Stimulated activated naive B cell treated with anti-CD40 and anti-IgM and Interleukin-4, amounts not matched to agents 10 μg/mL and 1 μg/mL and 100 μg/mL, for 72 hours (primary cell): ENCODE measurements at regions not wholly inside any gene's neighbourhood (a gene's known extent, or its start where the extent isn't known, plus 50 kb on each side); places are given as distances from the start of the nearest gene placed in this dataset.
A peak's percentile ranks its signal among the peaks of the same experiment; 100 is the strongest.
"Not testable (repeated sequence)": the region's sequence is repeated elsewhere in the genome, so short reads cannot be mapped to it uniquely, and the experiment has no call there.

Experiments
- ATAC-seq, 2 donors: fragments of 150-1000 bp; cut with Tn5 transposase; replicated peaks; 2 replicates each; pipeline ENCODE4 v1.10.0; 2021; ENCODE audit warnings: moderate library complexity in 1 of 2
- DNase-seq: peaks from one replicate; pipeline ENCODE4 v3.0.0; 2021
- H3K27ac Mint-ChIP-seq: one replicate; pipeline ENCODE4 v1.8.0; 2022; ENCODE audit warnings: mild to moderate bottlenecking, mixed read lengths
- H3K27me3 Mint-ChIP-seq, 2 donors: one replicate each; pipeline ENCODE4 v1.8.0; 2022; ENCODE audit warnings: mixed read lengths in 2 of 2
- H3K36me3 Mint-ChIP-seq, 2 donors: one replicate each; pipeline ENCODE4 v1.8.0; 2022; ENCODE audit warnings: mixed read lengths in 2 of 2, mild to moderate bottlenecking in 1 of 2
- H3K4me1 Mint-ChIP-seq, 2 donors: one replicate each; pipeline ENCODE4 v1.8.0; 2022; ENCODE audit warnings: mixed read lengths in 2 of 2, mild to moderate bottlenecking in 1 of 2
- H3K4me3 Mint-ChIP-seq, 2 donors: one replicate each; pipeline ENCODE4 v1.8.0; 2022; ENCODE audit warnings: mild to moderate bottlenecking in 2 of 2, mixed read lengths in 2 of 2, moderate library complexity in 1 of 2
- H3K9me3 Mint-ChIP-seq, 2 donors: one replicate each; pipeline ENCODE4 v1.8.0; 2022; ENCODE audit warnings: mixed read lengths in 2 of 2, mild to moderate bottlenecking in 1 of 2

DNA sequence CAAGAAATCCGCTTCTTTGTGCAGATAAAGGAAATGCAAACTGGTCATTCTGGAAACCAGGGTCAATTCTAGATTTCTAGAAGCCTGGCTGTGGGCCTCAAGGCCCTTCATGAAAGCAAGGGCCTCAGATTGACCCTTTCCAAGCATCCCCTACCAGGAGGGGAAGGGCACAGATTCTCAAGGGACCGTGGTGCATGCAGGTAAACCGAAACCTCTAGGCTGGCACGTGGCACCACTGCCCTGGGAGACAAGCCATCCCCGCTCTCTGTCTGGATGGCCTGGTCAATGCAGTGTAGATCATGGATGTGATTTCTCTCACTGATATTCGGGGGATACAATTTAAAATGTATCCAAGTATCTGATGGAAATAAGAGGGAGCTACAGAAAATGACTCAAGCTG is 69.4 kb downstream of the TOMM20 start:
- no peak overlapping the region for H3K4me3 Mint-ChIP-seq
- H3K36me3 Mint-ChIP-seq, result peaks cover 0 to 3% of the 10 kb centered on the region in 2 donors
- no peak for ATAC-seq
- peaks cover 29 to 57% of the 10 kb centered on the region in 2 donors for H3K4me1 Mint-ChIP-seq
- no peak overlapping the region for H3K27ac Mint-ChIP-seq
- H3K27me3 Mint-ChIP-seq, result no peaks in the 10 kb centered on the region
- H3K9me3 Mint-ChIP-seq, result no peaks in the 10 kb centered on the region
- no peak for DNase-seq

DNA sequence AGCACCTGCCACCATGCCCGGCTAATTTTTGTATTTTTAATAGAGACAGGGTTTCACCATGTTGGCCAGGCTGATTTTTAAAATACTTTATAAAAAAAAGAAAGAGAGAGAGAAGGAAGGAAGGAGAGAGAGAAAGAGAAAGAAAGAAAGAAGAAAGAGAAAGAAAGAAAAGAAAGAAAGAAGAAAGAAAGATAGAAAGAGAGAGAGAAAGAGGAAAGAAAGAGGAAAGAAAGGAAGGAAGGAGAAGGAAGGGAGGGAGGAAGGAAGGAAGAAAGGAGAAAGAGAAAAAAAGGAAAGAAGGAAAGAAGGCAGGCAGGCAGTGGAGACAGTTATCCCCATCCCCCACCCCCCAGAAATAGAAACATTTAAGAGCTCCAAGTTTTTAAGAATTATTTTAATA is 69.9 kb downstream of the TOMM20 start:
- ATAC-seq, result no peak
- Mint-ChIP-seq H3K9me3 (no peaks in the 10 kb centered on the region), H3K27me3 (no peaks in the 10 kb centered on the region), H3K27ac (no peak overlapping the region), H3K36me3 (peaks cover 0 to 4% of the 10 kb centered on the region in 2 donors), H3K4me3 (no peak overlapping the region), H3K4me1 (peaks cover 28 to 57% of the 10 kb centered on the region in 2 donors)
- DNase-seq, result no peak

DNA sequence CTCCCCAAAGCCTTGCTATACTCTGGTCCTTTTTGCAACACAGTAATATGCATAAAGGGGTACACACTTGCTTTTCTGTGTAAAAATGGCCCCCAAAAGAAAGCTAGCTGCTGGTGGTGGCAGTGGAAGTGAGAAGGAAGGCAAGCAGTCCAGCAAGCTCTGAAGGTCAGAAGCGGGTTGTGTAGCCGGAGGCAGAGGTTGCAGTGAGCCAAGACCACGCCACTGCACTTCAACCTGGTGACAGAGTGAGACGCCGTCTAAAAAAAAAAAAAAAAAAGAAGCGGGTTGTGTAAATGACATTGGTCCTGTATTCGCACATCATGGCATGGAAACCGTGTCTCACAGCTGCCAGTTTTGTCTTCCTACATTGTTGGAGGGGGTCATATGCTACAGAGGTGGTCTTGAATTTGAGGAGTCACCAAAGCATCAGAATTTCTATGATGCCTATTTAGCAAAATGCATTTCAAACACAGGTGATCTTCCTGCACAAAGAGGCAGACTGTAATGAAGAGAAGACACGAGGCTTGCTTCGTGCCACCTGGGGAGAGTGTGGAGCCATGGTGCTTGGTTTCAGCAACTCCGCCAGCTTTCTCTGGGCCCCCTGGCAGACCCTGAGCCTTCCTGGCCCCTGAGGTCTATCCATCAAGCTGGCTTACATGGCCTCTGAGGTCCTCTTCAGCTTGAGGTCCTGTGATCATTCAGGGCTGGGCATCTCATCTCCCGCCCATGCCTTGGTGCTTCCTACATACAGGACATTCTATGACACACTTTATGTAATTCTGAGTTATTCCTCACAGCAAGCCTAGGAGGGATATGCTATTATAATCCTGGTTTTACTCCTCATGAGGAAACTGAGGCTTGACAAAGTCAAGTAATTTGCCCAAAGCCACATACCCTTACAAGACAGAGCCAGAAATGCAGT is 71.0 kb downstream of the TOMM20 start:
- DNase-seq (no peak), ATAC-seq (no peak)

DNA sequence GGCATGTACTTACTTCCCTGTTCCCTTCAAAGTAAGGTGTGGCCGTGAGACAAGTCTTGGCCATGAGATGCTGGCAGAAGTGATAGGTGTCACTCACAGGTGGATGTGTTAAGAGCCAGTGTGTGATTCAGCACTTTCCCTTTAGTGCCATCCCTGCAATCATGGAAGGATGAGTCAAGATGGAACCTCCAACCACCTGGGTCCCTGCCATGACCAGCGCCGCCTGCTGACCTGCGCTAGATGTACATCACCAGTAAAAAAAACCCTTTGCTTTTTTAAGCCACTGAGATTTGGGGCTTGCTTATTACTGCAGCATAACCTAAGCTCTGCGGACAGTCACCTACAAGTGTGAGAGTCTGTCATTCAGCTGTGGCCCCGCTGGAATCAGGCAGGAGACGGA is 71.7 kb downstream of the TOMM20 start:
- DNase-seq (no peak), ATAC-seq (no peak)
- no peak overlapping the region for H3K4me3 Mint-ChIP-seq
- peaks cover 0 to 4% of the 10 kb centered on the region in 2 donors for H3K36me3 Mint-ChIP-seq
- H3K9me3 Mint-ChIP-seq, result peaks cover 0 to 4% of the 10 kb centered on the region in 2 donors
- no peaks in the 10 kb centered on the region for H3K27me3 Mint-ChIP-seq
- peaks cover 30 to 62% of the 10 kb centered on the region in 2 donors for H3K4me1 Mint-ChIP-seq
- peak overlapping the region; percentile 49 for H3K27ac Mint-ChIP-seq

More for the DNA sequence above, 71.0 kb downstream of the TOMM20 start:
- Mint-ChIP-seq H3K4me3 (no peak overlapping the region), H3K36me3 (peaks cover 0 to 4% of the 10 kb centered on the region in 2 donors), H3K27ac (no peak overlapping the region), H3K4me1 (peaks cover 24 to 57% of the 10 kb centered on the region in 2 donors), H3K9me3 (peaks cover 0 to 4% of the 10 kb centered on the region in 2 donors), H3K27me3 (no peaks in the 10 kb centered on the region)

DNA sequence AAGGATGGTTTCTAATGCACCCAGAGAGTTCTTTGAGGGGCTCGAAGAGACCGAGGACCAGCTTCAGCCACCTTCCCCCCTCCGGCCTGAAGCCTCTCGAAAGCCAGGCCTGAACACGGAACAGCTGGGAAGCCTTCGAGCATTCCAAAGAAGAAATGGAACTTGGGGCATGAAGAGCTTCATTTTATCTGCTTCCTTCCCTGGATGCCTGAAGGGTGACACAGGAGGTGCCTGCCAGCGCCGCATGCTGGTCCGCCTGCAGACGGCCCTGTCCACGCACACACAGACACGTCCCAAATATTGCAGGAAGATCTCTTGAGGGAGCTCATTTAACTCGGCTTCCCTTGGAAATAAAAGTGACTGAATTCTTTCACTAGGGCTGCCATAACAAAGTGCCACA is 73.7 kb downstream of the TOMM20 start:
- H3K27me3 Mint-ChIP-seq, result no peaks in the 10 kb centered on the region
- H3K4me3 Mint-ChIP-seq, result no peak overlapping the region
- no peak overlapping the region for H3K27ac Mint-ChIP-seq
- H3K4me1 Mint-ChIP-seq, result peaks cover 34 to 62% of the 10 kb centered on the region in 2 donors
- H3K9me3 Mint-ChIP-seq, result peaks cover 0 to 4% of the 10 kb centered on the region in 2 donors
- no peak for DNase-seq
- H3K36me3 Mint-ChIP-seq, result peaks cover 0 to 4% of the 10 kb centered on the region in 2 donors
- ATAC-seq, result no peak

DNA sequence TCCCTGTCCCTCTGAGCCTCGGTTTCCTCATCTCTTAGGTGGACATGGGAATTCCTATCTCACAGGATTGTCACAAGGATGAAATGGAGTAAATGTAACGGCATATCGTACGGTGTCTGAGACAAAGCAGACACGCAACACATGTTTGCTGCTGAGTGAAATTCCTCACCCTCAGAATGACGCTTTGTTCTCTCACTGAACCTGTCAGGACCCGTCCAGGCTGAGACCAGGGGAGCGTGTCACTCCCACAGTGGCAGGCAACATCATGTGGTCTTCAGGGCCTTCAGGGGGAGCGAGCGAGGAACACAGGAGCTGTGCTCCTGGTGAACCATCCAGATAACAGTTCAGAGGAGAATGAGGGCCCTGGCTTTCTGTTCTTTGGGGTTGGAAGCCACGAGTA is 74.2 kb downstream of the TOMM20 start:
- H3K27me3 Mint-ChIP-seq, result no peaks in the 10 kb centered on the region
- H3K9me3 Mint-ChIP-seq, result peaks cover 0 to 4% of the 10 kb centered on the region in 2 donors
- peaks cover 38 to 65% of the 10 kb centered on the region in 2 donors for H3K4me1 Mint-ChIP-seq
- H3K27ac Mint-ChIP-seq, result peak overlapping the region; percentile 73
- DNase-seq, result no peak
- no peak for ATAC-seq
- peaks cover 0 to 4% of the 10 kb centered on the region in 2 donors for H3K36me3 Mint-ChIP-seq
- no peak overlapping the region for H3K4me3 Mint-ChIP-seq

DNA sequence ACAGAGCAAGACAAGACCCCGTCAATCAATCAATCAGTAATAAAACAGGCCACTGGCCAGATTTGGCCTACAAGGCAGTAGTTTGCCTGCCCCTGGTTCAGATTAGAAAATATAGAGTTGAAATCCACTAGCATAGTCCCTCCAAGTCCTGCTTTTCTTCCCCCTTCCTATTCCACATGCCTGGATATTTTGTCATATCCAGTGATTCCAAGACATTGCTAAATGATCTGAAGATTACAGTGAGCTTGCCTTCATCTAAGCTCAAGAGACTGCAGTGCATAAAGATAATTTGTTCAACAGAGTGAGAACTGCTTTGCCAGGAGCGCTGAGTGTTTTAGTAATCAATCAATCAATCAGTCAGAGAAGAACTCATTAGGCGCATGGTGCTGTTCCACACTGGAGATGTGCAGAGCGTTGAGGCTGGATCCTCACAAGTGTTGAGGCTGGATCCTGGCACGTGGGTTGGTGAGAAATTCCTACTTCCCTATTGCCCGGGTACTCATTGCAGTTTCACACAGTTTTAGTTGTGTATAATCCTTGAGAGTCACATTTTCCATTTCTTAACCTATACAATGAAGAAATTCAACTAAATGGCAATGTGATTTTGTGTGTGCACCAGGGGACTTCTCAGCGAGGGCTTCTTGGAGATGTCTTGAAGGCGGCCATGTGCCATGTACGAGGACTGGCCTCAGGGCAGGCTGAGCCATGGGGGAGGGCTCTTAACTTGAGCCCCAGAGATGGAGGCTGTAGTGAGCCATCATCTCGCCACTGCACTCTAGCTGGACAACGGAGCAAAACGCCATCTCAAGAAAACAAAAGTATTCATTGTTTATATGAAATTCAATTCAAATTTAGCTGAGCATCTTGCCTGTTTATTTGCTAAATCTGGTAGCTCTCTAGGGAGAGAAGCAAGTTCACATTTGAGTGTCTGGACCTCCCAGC is 76.3 kb downstream of the TOMM20 start:
- Mint-ChIP-seq H3K4me3 (peak overlapping the region in 1 of 2 donors; percentile 6), H3K9me3 (peaks cover 0 to 4% of the 10 kb centered on the region in 2 donors)

DNA sequence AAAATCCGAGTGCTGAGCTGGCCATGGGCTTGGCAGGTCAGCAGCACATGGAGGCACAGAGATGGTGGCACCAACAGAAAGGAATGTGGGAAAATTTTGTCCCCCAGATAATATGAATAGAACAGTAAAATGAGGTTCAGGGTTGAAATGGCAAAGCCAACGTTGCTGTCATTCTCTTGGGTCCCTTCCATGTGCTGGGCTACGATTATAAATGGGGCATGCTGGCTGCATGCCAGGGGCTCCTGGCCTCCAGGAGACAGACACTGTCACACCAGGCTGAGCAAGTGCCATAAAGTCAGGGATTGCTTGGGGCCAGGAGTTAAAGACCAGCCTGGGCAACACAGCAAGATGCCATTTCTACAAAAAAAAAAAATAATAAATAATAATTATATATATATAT is 77.1 kb downstream of the TOMM20 start:
- Mint-ChIP-seq H3K27ac (peak overlapping the region; percentile 70), H3K36me3 (peaks cover 0 to 4% of the 10 kb centered on the region in 2 donors), H3K9me3 (peaks cover 0 to 4% of the 10 kb centered on the region in 2 donors), H3K4me1 (peaks cover 47 to 82% of the 10 kb centered on the region in 2 donors), H3K4me3 (no peak overlapping the region), H3K27me3 (no peaks in the 10 kb centered on the region)
- DNase-seq (no peak), ATAC-seq (no peak)

More for the DNA sequence above, 76.3 kb downstream of the TOMM20 start:
- Mint-ChIP-seq H3K27ac (peak overlapping the region; percentile 91), H3K27me3 (no peaks in the 10 kb centered on the region), H3K4me1 (peaks cover 49 to 79% of the 10 kb centered on the region in 2 donors), H3K36me3 (peaks cover 0 to 4% of the 10 kb centered on the region in 2 donors)
- DNase-seq (peak; percentile 47), ATAC-seq (peak; percentile 37 to 39)

DNA sequence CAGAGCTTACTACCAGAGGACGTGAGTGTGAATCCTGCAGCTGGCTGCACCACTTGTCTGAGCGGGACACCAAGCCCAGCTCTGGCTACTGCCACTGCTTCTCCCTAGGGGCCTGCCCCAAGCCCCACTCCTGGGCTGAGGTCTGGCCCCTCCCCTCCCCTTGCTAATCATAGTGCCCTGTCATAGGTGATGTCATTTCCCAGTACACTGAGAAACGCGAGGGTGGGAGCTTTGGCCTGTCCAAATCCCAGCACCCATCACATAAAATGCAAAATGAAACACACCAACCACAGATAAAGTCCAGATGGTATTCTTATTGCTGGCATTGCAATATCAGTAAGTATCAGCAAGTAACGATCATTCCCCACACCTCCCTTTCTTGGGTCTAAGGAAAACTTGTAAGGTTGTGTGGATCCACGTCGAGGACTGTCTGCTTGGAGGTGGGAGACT is 77.7 kb downstream of the TOMM20 start:
- Mint-ChIP-seq H3K4me1 (peaks cover 48 to 83% of the 10 kb centered on the region in 2 donors), H3K27me3 (no peaks in the 10 kb centered on the region), H3K9me3 (peaks cover 0 to 4% of the 10 kb centered on the region in 2 donors), H3K4me3 (peak overlapping the region; percentile 5 to 14), H3K36me3 (peaks cover 0 to 4% of the 10 kb centered on the region in 2 donors), H3K27ac (peak overlapping the region; percentile 70)
- DNase-seq, result peak; percentile 58
- peak; percentile 35 to 43 for ATAC-seq

DNA sequence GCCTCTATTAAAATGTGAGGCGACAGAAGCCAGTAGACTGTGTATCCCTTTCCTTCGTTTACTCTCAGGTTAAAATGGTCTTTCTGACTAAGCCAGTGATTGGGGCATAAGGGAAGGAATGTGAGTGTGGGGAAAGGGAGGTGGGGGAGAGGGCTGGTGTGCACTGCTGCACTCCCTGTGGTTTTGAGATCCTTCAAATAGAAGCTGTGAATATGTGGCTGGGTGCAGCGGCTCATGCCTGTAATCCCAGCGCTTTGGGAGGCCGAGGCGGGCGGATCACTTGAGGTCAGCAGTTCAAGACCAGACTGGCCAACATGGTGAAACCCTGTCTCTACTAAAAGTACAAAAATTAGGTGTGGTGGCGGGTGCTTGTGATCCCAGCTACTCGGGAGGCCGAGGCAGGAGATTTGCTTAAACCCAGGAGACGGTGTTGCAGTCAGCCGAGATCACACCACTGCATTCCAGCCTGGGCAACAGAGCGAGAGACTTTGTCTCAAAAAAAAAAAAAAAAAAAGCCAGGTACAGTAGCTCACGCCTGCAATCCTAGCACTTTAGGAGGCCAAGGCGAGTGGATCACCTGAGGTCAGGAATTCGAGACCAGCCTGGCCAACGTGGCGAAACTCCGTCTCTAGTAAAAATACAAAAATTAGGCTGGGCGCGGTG is 78.8 kb downstream of the TOMM20 start:
- H3K36me3 Mint-ChIP-seq, H3K27me3 Mint-ChIP-seq, DNase-seq, ATAC-seq, H3K9me3 Mint-ChIP-seq: not testable (repeated sequence)
- H3K4me1 Mint-ChIP-seq, result peaks cover 57 to 92% of the 10 kb centered on the region in 2 donors
- H3K4me3 Mint-ChIP-seq, result peak overlapping the region; percentile 32 to 61
- H3K27ac Mint-ChIP-seq, result peak overlapping the region; percentile 99

DNA sequence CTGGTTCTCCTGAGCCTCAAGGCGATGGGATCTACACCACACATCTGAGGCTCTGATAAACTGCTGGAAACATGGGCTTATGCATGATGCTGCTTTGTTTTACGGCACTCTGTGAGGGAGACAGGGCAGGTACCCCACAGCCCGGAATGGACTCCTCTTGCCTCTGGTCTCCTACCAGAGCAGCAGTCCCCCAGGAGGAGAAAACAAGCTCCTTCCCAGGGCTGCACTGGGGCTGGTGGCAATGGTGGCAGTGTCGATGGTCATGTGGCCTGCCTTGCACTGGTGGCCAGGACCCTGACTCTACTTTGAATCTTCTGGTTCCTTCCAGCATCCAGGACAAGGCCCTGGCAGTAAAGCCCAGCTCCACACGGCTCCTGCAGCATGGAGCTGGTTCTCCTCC is 79.4 kb downstream of the TOMM20 start:
- peaks cover 0 to 1% of the 10 kb centered on the region in 2 donors for H3K36me3 Mint-ChIP-seq
- H3K4me3 Mint-ChIP-seq, result peak overlapping the region; percentile 32 to 61
- H3K27me3 Mint-ChIP-seq, result no peaks in the 10 kb centered on the region
- no peak for DNase-seq
- no peak for ATAC-seq
- H3K27ac Mint-ChIP-seq, result peak overlapping the region; percentile 99
- H3K4me1 Mint-ChIP-seq, result peaks cover 55 to 91% of the 10 kb centered on the region in 2 donors
- peaks cover 0 to 4% of the 10 kb centered on the region in 2 donors for H3K9me3 Mint-ChIP-seq

DNA sequence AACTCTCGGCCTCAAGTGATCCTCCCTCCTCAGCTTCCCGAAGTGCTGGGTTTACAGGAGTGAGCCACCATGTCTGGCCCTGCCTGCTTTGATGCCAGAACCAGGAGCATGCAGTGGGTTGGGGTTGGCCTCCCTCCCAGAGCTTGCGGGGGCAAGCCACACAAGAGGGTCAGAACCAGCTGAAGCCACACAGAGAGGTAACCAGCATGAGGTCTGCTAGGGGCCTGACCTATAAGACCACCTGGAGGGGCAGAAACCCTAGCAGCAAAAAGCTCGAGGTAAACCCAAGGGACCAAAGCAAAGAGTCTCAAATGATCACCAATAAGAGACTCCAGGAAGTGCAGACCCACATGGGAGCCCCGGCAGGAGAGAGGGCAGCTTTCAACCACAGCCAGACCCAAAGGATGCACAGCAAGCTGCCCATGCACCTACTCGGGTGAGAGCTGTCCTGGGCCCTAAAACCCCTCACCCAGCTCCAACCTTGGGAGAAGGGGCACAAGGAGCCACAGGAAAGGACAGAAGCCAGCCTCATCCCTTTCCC is 81.2 kb downstream of the TOMM20 start:
- ATAC-seq (peak; percentile 38 to 51), DNase-seq (peak; percentile 35)
- Mint-ChIP-seq H3K9me3 (no peaks in the 10 kb centered on the region), H3K36me3 (no peaks in the 10 kb centered on the region), H3K27me3 (no peaks in the 10 kb centered on the region), H3K4me3 (peak overlapping the region; percentile 64 to 77), H3K4me1 (peaks cover 56 to 89% of the 10 kb centered on the region in 2 donors), H3K27ac (peak overlapping the region; percentile 99)

DNA sequence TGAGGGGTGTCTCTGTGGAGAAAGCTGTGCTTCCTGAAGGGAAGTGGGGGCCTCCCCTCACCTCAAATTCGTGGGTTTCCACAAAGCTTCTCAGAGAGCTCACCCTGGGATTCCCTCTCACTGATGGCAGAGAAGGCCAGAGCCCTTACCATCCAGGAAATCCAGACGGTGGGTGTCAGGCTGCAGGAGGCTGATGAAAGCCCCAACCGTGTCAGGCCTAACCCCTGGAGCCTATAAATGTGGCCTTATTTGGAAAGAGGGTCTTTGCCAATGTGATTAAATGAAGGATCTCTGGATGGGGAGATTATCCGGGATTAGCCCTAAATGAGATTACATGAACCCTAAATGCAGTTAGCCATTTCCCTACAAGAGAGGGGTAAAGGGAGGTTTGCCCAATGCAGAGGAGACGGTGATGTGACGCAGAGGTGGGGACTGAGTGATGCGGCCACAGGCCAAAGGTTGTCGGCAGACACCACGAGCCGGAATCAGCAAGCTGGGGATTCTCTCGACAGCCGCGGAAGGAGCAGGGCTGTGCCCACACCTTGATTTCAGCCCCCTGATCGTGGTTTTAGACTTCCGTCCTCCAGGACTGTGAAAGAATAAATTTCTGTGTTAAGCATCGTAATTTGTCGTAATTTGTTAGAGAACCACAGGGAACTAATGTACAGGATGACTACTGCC is 82.6 kb downstream of the TOMM20 start:
- H3K27me3 Mint-ChIP-seq, result no peaks in the 10 kb centered on the region
- H3K27ac Mint-ChIP-seq, result peak overlapping the region; percentile 88
- no peaks in the 10 kb centered on the region for H3K36me3 Mint-ChIP-seq
- ATAC-seq, result no peak
- no peaks in the 10 kb centered on the region for H3K9me3 Mint-ChIP-seq
- peaks cover 47 to 79% of the 10 kb centered on the region in 2 donors for H3K4me1 Mint-ChIP-seq
- H3K4me3 Mint-ChIP-seq, result no peak overlapping the region
- no peak for DNase-seq
